HCT116 (cell line): ENCODE measurements at regions not wholly inside any gene's neighbourhood (a gene's known extent, or its start where the extent isn't known, plus 50 kb on each side); places are given as distances from the start of the nearest gene placed in this dataset.

Experiments used
- CTCF ChIP-seq, 3 experiments: fragments of 200-600 bp in 1 of 3; sonication (generic) in 1 of 3; IDR thresholded peaks in 2 of 3; conservative IDR thresholded peaks in 1 of 3; 2 replicates each; pipeline ENCODE4 v1.5.1; 2012 to 2017; ENCODE audit warnings: low read depth in 2 of 3, low read length in 2 of 3, antibody characterized with exemption in 1 of 3, borderline replicate concordance in 1 of 3, control low read depth in 1 of 3, mild to moderate bottlenecking in 1 of 3, mixed read lengths in 1 of 3, mixed run types in 1 of 3, moderate library complexity in 1 of 3; ENCODE audit not compliant: insufficient read depth in 1 of 3
- MAX ChIP-seq: IDR thresholded peaks from 2 replicates; pipeline ENCODE4 v1.6.1; 2012
- REST ChIP-seq: IDR thresholded peaks from 2 replicates; pipeline ENCODE4 v1.6.1; 2012; ENCODE audit warnings: low read depth

DNA sequence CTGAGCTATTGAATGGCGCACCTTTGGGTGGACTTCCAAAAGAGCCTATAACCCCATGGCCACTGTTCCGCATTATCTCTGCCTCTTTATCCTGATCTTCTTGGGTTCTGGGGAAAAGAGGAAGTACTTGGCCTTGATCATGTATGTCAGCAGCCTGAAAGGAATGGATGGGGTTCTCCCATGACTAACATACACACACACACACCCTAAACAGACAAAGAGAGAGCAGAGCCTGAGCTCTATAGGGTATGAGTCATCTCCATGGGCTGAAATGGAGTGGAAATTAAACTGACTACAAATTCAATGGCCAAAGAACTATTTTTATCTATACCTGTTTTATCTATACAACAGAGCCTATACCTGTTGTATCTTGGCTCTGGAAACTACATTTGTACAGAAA, 141.5 kb upstream of the MTMR8 start:
- TF ChIP-seq CTCF (IDR thresholded peaks at IDR 0.05 in 2 of 3, conservative IDR thresholded peaks at IDR 0.05 in 1 of 3; ENCODE audit: borderline replicate concordance in 1 of 3, insufficient read depth in 1 of 3, low read depth in 2 of 3, low read length in 2 of 3) (no peak), REST (no peak), MAX (no peak)
